Stimulated activated effector memory CD8-positive, alpha-beta T cell treated with anti-CD3 and anti-CD28 coated beads, Interleukin-12 subunit alpha, Interleukin-12 subunit beta, amount 100 ng/mL, for 72 hours (primary cell): ENCODE measurements at regions not wholly inside any gene's neighbourhood (a gene's known extent, or its start where the extent isn't known, plus 50 kb on each side); places are given as distances from the start of the nearest gene placed in this dataset.
A peak's percentile ranks its signal among the peaks of the same experiment; 100 is the strongest.
"Not testable (repeated sequence)": the region's sequence is repeated elsewhere in the genome, so short reads cannot be mapped to it uniquely, and the experiment has no call there.

ENCODE experiments used
- ATAC-seq: fragments of 150-1000 bp; cut with Tn5 transposase; 2 replicates; pipeline ENCODE4 v1.10.0; 2021
- DNase-seq, 2 donors: peaks; one replicate each; pipeline ENCODE4 v3.0.0; 2021 to 2022; ENCODE audit warnings: low spot score in 2 of 2
- H3K27ac Mint-ChIP-seq: one replicate; pipeline ENCODE4 v1.8.0; 2022; ENCODE audit warnings: mild to moderate bottlenecking, mixed read lengths
- H3K36me3 Mint-ChIP-seq: one replicate; pipeline ENCODE4 v1.8.0; 2022; ENCODE audit warnings: mild to moderate bottlenecking, mixed read lengths
- H3K4me1 Mint-ChIP-seq: one replicate; pipeline ENCODE4 v1.8.0; 2022; ENCODE audit warnings: mixed read lengths
- H3K4me3 Mint-ChIP-seq: one replicate; pipeline ENCODE4 v1.8.0; 2022; ENCODE audit warnings: mild to moderate bottlenecking, mixed read lengths
- H3K9me3 Mint-ChIP-seq: one replicate; pipeline ENCODE4 v1.8.0; 2022; ENCODE audit warnings: mixed read lengths

DNA sequence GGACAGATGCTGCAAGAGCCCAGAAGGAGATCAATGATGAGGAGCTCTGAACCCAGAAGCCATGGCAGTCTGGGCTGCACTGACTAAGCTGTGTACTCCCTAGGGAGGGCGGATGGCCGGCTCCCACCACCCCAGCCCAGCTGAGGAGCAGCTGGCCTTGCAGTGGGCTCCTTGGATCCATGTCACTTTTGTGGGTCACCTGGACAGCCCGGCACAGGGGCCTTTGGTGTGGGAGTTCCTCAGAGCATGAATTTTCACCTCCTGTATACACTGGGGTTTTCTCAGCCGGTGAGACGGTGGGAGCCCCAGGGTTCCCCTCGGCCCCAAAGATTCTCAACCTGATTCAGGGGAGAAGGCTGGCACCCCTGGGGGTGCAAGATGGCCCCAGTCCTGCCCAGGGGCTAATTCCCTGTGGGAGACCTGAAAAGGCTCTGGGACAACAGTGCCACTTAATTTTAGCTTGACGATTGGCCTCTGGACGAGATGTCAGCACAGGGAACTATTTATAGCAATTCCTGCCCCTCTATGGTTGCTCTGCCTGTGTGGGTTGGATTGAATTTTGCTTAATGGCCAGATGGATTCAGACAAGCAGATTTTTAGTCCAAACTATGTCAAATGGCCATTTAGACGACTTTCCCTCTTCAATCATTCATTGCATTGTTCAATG lies 121.6 kb upstream of the PMEPA1 start:
- H3K27ac Mint-ChIP-seq = no peak overlapping the region
- no peak overlapping the region for H3K4me3 Mint-ChIP-seq
- H3K9me3 Mint-ChIP-seq = no peaks in the 10 kb centered on the region
- ATAC-seq (peak; percentile 26), DNase-seq (no peak)
- no peaks in the 10 kb centered on the region for H3K4me1 Mint-ChIP-seq
- no peaks in the 10 kb centered on the region for H3K36me3 Mint-ChIP-seq

DNA sequence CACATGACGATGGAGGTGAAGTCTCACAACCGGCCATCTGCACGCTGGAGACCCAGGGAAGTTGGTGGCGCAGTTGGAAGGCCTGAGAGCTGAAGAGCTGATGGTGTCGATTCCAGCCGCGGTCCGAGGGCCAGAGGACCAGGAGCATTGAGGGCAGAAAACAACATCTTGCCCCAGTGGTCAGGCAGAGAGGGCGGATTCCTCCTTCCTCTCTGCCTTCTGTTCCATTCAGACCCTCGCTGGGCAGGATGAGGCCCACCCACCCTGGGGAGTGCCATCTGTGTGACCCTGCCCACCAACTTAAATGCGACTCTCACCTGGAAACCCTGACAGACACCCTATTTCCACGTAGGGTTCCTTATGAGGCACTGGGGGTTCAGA lies 120.7 kb upstream of the PMEPA1 start:
- no peak overlapping the region for H3K4me3 Mint-ChIP-seq
- H3K9me3 Mint-ChIP-seq = no peaks in the 10 kb centered on the region
- DNase-seq (no peak), ATAC-seq (no peak)
- no peaks in the 10 kb centered on the region for H3K36me3 Mint-ChIP-seq
- no peak overlapping the region for H3K27ac Mint-ChIP-seq
- no peaks in the 10 kb centered on the region for H3K4me1 Mint-ChIP-seq

DNA sequence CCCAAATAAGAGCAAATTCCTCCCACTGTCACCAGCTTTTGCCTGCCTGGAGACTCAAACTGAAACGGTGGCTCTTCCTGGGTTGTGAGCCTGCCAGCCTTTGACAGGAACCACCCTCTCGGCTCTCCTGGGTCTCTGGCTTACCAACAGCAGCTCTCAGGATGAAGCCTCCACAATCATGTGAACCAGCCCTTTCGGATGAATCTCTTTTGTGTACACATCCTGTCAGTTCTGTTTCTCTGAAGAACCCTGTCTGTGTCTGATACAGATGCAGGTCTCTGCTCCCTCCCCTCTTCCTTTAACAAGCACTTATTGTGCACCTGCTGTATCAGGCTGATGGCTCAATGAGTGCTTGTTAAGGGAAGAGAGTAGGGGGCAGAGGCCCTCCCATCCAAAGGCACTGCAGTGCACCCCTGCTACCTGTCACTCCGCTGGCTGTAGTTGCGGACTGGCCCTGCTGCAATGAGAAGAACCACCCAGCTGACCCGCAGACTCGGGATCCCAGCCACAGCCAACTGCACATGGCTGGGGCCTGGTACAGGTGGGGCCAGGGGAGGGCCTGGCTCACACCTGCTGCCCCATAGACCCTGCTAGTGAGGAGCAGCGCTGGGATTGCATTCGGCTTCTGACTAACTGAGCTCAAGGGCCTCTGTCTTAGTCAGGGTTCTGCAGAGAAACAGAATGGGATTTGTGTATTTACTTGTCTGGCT lies 120.1 kb upstream of the PMEPA1 start:
- no peaks in the 10 kb centered on the region for H3K36me3 Mint-ChIP-seq

DNA sequence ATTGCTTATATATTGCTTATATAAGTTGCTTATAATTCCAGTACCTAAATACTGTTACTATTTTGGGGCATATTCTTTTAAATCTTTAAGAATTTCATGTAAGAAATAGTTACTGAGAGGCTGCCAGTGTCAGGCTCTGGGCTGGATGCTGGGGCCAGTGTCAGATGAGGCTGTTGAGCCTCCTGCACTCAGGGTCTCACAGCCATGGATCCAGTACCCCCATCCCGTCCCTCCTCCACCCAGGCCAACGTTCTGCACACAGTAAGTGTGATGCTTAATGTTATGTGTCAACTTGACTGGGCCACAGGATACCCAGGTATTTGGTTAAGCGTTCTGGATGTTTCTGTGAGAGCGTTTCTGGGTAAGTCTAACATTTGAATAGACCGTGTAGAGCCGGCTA lies 119.5 kb upstream of the PMEPA1 start:
- Mint-ChIP-seq H3K9me3 (no peaks in the 10 kb centered on the region), H3K4me3 (no peak overlapping the region), H3K36me3 (no peaks in the 10 kb centered on the region), H3K27ac (no peak overlapping the region), H3K4me1 (no peaks in the 10 kb centered on the region)
- DNase-seq (no peak), ATAC-seq (no peak)

More for the DNA sequence above, 120.1 kb upstream of the PMEPA1 start:
- Mint-ChIP-seq H3K9me3 (no peaks in the 10 kb centered on the region), H3K27ac (no peak overlapping the region), H3K4me1 (no peaks in the 10 kb centered on the region), H3K4me3 (no peak overlapping the region)
- DNase-seq (no peak), ATAC-seq (no peak)

DNA sequence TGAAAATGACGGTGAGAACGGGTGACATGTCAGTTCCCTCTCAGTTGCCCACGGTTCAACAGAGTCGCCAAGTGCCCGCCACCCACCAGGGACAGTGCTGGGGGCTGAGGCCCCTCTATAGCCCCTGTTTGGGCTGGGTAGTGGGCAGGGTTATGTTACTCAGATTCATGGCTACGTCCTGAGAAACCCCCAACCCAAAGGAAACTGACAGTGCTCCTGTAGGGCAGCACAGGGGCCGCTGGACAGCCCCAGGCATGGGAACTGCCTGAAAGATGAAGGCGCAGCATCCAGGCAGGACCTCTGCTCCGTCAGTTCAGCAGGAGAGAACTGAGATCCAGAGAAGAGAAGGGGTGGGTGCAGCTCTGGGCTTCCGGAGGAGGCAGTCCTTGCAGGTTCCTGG lies 118.9 kb upstream of the PMEPA1 start:
- no peak for ATAC-seq
- H3K36me3 Mint-ChIP-seq = no peaks in the 10 kb centered on the region
- H3K4me3 Mint-ChIP-seq = no peak overlapping the region
- DNase-seq = no peak
- no peaks in the 10 kb centered on the region for H3K4me1 Mint-ChIP-seq
- no peak overlapping the region for H3K27ac Mint-ChIP-seq
- no peaks in the 10 kb centered on the region for H3K9me3 Mint-ChIP-seq

DNA sequence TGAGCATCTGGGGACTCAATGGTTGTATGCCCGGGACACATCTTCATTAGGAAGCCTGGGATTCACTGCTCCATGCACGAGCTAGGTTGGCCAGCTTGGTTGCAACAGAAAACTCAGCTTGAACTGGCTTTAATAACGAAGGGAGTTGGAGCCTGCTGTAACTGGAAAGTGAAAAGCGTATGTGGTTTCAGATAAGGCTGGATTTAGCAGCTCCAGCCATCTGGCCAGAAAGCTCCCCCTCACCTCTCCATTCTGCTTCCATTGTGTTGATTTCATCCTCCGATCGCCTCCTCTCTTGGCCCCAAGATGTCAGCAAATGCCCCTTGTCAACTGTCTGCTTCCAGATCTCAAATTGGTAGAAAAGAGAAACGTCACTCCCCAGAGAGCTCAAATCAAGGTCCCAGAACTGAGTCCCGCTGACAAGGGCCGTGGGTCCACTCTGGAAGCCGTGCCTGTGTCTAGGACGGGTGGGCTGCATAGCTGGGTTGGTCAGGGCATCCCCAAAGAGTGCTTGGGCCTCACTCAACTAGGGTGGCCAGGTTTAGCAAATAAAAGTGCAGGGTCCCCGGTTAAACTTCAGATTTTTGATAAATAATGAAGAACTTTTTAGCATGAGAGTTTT lies 117.0 kb upstream of the PMEPA1 start:
- no peak for DNase-seq
- ATAC-seq = no peak
- Mint-ChIP-seq H3K4me3 (no peak overlapping the region), H3K36me3 (no peaks in the 10 kb centered on the region), H3K9me3 (no peaks in the 10 kb centered on the region), H3K4me1 (no peaks in the 10 kb centered on the region), H3K27ac (no peak overlapping the region)

DNA sequence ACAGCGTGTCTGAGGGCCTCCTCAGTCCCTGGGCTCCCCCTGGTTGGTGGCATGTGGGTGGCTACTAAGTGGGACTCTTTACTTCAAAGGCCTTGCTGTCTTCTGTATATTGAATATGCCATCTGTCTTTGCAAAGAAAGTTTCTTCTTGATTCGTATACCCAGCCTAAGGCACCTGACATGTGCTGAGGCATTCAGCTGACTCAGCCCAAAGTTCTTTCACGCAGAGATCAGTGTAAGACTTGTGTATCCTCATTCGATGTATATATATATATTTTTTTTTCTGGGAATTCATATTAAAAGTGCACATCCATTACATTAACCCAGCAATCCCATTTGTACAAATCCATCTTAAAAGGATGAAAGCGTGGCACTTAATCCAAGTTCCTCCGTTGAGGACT lies 115.1 kb upstream of the PMEPA1 start:
- no peaks in the 10 kb centered on the region for H3K36me3 Mint-ChIP-seq
- ATAC-seq (no peak), DNase-seq (no peak)
- H3K27ac Mint-ChIP-seq = no peak overlapping the region
- H3K4me1 Mint-ChIP-seq = no peaks in the 10 kb centered on the region
- H3K4me3 Mint-ChIP-seq = no peak overlapping the region
- no peaks in the 10 kb centered on the region for H3K9me3 Mint-ChIP-seq

DNA sequence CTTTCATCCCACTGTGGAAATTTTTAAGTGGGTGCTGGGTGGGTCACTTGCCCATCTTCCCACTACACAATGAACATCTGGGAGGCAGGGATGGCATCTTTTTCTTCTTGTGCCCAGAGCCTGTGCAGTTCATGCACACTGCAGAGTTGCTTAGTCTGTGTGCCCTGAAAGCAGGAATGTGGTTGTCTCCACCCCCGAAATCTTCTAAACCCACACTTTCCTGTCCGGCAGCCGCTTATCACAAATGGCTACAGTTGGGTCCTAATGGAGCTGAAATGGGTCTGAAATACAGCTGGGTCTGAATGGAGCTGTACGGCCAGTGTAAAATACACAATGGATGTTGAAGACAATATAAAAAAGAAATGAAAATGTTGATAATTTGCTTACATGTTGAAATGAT lies 112.1 kb upstream of the PMEPA1 start:
- H3K9me3 Mint-ChIP-seq = no peaks in the 10 kb centered on the region
- no peak overlapping the region for H3K4me3 Mint-ChIP-seq
- H3K4me1 Mint-ChIP-seq = no peaks in the 10 kb centered on the region
- H3K36me3 Mint-ChIP-seq = no peaks in the 10 kb centered on the region
- ATAC-seq = no peak
- DNase-seq = no peak
- no peak overlapping the region for H3K27ac Mint-ChIP-seq

DNA sequence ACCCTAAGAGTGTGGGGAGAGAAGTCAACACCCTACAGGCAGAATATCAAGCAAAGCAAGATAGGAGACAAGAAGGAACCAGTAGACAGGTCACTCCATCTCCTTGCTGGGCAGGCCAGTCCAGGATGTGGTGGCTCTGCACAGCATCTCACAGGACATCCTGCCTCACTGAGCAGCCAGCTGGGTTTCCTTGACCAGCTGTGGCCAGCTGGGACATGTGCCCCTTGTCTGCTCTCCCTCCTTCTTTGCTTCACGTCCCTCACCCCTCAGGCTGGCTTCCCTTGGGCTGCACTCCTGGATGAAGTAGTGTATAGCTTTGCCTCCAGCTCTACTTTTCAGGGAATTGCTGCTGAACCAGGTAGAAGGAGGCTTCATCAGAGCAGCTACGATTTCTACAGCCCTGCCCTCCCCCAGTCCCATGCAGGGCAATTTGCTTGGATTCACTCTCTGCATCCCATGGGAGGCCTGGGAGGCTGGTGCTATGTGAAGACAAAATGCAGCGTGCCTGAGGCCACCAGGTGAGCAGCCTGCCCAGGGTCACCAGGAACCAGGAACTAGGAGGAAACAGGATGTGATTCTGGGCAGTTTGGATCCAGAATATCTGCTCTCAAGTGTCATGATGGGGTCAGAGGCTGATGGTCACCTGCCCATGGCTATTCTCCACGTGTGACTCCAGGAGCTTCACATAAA lies 110.0 kb upstream of the PMEPA1 start:
- DNase-seq = no peak
- no peak for ATAC-seq
- no peak overlapping the region for H3K27ac Mint-ChIP-seq
- H3K4me3 Mint-ChIP-seq = no peak overlapping the region
- no peaks in the 10 kb centered on the region for H3K9me3 Mint-ChIP-seq
- no peaks in the 10 kb centered on the region for H3K4me1 Mint-ChIP-seq
- H3K36me3 Mint-ChIP-seq = no peaks in the 10 kb centered on the region

DNA sequence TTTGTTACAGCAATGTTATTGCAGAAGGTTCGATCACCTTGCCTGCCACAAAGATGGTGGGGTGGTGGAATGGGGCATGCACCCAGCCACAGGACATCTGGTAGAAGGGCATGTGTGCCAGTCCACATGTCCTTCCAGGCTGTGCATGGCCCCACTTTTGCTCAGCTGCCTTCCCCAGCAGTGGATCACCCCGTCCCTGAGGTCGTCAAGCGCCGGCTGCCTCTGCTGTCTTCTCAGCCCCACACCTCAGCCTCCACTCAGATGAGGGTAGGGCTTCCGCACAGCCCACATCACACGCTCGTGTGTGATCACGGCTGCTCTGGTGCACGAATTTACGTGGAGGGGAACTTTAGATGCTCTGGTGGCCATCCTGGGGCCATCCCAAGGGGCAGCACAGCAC lies 109.5 kb upstream of the PMEPA1 start:
- no peak for ATAC-seq

DNA sequence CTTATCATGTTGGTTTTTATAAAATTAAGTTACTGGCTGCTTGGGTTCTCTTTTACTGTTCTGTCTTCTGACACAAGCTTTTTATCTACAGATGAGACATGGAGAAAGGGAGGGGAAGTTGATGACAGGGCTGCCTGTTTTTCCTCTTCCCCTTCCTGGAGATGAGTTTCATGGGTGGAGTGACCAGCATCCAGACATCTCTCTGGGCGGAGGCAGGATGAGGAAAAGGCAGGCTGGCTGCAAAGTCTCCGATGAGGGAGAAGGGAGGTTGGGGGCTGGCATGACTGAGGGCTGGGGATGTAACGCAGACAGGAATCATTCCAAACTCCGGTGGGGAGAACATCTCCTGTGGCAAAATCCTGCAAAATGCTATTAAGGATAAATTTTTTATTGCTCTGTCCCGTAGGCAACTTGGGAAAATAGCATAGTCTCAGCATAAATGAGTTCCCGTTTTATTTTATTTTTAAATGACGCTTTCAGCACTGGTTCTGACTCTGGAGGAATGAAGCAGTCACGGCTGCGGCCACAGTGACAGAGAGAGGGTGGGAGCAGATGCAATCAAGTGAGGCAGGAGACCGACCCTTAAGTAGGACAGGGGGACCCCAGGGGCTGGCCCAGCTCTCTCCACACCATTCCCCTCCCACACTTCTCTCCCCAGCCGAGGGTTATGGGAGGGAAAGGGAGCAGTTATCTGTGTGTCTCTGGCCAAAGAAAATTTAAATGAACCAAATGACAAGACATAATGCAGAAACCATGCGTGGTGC lies 108.8 kb upstream of the PMEPA1 start:
- ATAC-seq (no peak), DNase-seq (no peak)
- H3K36me3 Mint-ChIP-seq = no peaks in the 10 kb centered on the region
- H3K9me3 Mint-ChIP-seq = no peaks in the 10 kb centered on the region
- no peak overlapping the region for H3K4me3 Mint-ChIP-seq
- no peak overlapping the region for H3K27ac Mint-ChIP-seq
- no peaks in the 10 kb centered on the region for H3K4me1 Mint-ChIP-seq

More for the DNA sequence above, 109.5 kb upstream of the PMEPA1 start:
- H3K9me3 Mint-ChIP-seq = no peaks in the 10 kb centered on the region
- no peaks in the 10 kb centered on the region for H3K4me1 Mint-ChIP-seq
- DNase-seq = no peak
- no peaks in the 10 kb centered on the region for H3K36me3 Mint-ChIP-seq
- no peak overlapping the region for H3K4me3 Mint-ChIP-seq
- H3K27ac Mint-ChIP-seq = no peak overlapping the region

DNA sequence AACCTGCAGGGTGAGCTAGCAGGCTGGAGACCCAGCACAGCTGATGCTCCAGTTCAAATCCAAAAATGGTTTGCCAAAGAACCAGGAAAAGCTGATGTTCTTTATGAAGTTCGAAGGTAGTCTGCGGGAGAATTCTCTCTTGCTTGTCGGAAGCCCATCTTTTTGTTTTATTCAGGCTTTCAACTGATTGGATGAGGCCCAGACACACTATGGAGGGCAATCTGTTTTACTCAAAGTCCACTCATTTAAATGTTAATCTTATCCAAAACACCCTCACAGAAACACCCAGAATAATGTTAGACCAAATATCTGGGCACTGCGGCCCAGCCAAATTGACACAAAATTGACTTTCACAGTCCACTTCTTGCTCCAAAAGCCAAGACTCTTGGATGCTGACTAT lies 105.6 kb upstream of the PMEPA1 start:
- H3K4me3 Mint-ChIP-seq = no peak overlapping the region
- H3K27ac Mint-ChIP-seq = no peak overlapping the region
- DNase-seq (no peak), ATAC-seq (no peak)
- no peaks in the 10 kb centered on the region for H3K4me1 Mint-ChIP-seq
- H3K36me3 Mint-ChIP-seq = no peaks in the 10 kb centered on the region
- H3K9me3 Mint-ChIP-seq = no peaks in the 10 kb centered on the region

DNA sequence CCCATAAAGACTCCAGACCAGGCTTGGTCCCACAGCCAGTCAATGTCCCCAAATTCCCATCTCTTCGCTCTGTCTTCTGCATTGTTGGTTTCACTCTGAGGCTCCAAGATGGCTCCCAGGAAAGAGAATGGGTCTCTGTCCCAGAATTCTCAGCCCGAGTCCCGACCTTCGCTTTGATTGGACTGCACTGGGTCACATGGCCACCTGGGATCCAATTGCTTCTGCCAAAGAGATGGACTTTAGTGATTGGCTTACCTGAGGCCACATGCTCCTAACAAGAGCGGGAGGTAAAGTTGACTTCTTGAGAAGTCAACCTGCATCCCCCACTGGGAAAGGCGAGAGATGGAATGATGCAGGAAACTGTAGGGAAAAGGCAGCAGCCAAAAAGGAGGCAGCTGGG lies 104.7 kb upstream of the PMEPA1 start:
- Mint-ChIP-seq H3K36me3 (no peaks in the 10 kb centered on the region), H3K27ac (no peak overlapping the region), H3K4me1 (no peaks in the 10 kb centered on the region), H3K4me3 (no peak overlapping the region), H3K9me3 (no peaks in the 10 kb centered on the region)
- ATAC-seq (no peak), DNase-seq (no peak)

DNA sequence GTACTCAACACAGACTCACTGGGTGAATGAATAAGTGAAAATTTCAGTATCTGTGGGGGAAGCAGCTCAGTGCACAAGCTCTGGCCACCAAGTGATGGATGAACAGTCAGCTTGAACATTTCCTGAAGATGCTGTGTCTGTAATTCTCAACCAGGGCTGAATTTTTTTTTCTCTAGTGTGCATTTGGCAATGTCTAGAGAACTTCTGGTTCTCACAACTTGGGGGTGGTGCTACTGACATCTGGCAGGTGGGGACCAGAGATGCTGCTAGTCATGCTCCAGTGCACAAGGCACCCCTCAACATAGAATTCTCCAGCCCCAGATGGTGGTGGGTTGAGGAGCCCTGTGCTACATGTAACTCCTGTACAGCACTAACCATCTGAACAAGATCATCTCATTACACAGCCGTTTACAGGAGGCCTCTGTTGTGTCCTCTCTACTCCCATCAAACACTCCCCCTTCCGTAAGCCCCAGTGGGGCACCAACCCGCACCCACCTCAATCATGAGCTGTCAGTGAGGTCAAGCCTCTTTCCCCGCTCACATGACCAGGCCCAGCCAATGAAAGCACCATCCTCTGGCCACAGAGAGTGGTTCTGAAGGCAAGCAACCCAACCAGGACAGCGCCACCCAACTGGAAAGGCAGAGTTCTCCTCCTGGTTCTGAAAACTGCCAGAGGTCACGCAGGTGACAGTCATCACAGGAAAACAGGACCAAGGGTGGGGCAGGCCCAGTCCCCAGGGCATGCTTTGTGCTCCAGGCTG lies 103.9 kb upstream of the PMEPA1 start:
- ATAC-seq = no peak
- Mint-ChIP-seq H3K27ac (no peak overlapping the region), H3K36me3 (no peaks in the 10 kb centered on the region), H3K4me1 (no peaks in the 10 kb centered on the region), H3K9me3 (no peaks in the 10 kb centered on the region), H3K4me3 (no peak overlapping the region)
- no peak for DNase-seq

DNA sequence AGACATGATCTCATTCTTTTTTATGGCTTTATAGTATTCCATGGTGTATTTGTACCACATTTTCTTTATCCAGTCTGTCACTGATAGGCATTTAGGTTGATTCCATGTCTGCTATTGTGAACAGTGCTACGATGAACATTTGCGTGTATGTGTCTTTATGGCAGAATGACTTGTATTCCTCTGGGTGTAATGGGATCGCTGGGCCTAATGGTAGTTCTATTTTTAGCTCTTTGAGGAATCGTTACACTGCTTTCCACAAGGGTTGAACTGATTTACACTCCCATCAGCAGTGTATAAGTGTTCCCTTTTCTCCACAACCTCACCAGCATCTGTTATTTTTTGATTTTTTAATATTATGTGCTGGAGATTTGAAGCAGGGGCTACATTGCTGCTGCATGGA lies 102.8 kb upstream of the PMEPA1 start:
- not testable (repeated sequence) for H3K36me3 Mint-ChIP-seq, DNase-seq, H3K27ac Mint-ChIP-seq, ATAC-seq, H3K9me3 Mint-ChIP-seq, H3K4me1 Mint-ChIP-seq, H3K4me3 Mint-ChIP-seq
